ENCODE measurements at regions not wholly inside any gene's neighbourhood (a gene's known extent, or its start where the extent isn't known, plus 50 kb on each side); places are given as distances from the start of the nearest gene placed in this dataset.

DNA sequence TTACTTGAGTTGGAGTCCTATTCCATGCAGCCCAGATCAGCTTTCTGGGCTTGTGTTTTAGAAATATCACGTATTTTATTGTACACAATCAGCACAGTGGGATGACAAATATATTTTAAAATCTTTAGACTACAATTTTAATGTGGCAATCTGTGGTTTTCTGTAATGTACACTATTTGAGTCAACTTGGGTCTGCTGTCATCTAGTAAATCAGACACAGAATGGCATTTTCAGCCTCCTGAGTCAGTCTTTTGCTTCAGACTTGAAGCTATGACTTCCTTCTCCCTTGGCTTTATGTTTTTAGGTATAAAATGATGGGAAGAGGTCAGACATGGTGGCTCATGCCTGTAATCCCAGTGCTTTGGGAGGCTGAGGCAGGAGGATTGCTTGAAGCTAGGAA lies 232.1 kb downstream of the NECTIN3 start:
- intact Hi-C loops (cut with DNase I) = no loop called here
- no peak for DNase-seq (ENCODE audit: low spot score)

DNA sequence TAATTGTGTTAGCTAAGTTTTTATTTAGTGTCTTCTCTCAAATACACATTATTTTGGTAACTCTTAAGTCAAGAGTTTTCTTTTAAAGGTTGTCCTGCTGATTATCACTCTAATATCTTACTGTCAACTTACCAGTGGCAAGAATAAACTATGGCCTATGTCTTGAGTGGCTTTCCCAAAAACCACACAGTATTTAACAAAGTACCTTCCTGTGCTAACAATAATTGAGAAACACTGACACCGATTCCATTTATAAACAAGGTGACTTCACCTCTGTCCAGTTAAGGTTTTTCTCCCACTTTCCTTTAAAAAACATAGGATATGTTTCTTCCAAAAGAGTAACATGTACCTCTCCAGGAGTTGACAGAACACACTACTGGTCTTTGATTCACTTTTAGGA lies 234.3 kb upstream of the CD96 start:
- DNase-seq (ENCODE audit: low spot score) = no peak
- intact Hi-C loops (cut with DNase I) = no loop called here

DNA sequence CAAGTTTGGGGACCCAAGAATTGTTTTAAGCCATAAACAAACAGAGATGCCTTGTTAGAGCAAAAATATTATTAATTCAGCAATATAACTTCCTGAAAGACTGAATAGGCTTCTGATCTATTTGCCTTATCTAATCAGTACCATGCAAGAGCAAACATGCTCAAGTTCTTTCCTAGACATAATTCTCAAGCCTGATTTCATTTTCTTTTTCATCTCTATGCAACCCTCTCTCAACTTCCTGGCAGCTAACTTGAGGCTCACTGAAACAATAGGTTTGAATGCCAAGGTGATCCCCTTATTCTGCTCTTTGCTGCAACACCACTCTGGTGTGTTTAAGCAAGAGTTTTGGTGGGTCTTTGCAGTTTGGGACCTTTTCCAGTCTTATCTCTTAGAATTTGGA lies 230.9 kb upstream of the CD96 start:
- DNase-seq (ENCODE audit: low spot score) = no peak
- intact Hi-C loops (cut with DNase I) = no loop called here

DNA sequence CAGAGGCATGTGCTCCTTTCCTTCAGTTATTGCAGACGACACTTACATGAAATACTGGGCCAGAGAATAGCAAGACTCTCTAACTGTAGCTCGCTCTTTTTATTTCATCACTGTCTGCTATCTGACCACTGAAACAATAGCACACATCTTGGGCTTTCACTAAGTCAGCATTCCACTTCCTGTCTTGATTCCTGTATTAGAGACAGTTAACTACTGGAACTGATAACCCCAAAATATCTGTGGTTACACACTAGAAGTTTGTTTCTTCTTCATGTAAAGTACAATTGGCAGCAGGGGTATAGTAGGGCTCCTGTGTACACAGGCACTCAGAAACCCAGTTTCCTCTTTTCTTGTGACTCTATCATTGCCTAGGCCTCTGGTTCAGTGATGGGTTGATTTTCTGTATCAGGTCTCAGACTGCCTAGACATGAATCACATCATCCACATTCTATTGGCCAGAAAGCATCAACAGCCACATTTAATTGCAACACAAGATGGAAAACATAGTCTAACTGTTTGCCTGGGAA lies 230.2 kb upstream of the CD96 start:
- intact Hi-C loops (cut with DNase I) = no loop called here
- no peak for DNase-seq (ENCODE audit: low spot score)

DNA sequence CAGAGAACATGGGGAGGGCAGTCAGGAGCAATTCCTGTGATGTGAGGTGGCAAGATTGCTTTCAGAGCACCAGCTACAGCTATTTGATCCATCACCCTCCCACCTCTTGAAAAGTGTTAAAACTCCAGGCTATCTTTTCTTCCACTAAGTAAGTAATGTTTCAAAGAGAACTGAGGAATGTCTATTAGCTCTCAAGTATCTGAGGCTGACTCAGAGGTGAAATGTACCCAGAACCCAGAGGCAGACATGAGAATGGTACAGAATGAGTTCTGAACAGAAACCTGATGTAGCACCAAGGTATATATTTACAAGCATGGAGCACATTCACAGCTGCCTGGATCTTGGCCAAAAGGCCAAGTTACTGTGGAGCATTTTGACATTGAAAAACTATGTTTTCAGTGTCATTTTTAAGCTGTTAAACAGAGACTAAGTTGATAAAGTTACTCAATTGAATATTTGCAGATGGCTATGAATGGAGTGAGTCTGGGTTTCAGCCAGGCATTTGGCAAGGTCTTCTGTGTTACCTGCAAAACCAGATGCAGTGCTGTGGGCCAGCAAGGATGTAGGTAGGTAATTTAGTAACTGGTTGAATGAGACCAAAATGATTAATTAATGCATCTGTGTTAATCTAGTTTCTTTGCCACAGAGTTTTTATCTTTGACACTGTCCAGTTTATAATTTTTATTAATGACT lies 227.7 kb upstream of the CD96 start:
- no peak for DNase-seq (ENCODE audit: low spot score)

DNA sequence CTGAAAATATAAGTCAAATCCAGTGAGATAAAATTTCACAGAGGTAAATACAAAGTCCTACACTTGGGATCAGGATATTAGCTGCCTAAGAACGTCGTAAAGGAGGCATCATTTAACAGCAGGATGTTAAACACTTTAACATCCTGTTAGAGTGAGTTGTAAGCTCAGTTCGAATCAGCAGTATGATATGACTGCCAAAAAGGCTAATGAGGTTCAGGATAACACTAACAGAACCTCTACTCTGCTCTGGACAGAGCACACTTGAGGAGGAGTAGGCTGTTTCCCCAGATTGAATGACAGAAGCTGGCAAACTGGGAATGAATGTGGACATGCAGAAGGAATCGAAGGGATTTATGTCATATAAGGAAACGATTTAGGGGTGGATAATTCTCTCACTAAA lies 227.1 kb upstream of the CD96 start:
- intact Hi-C loops (cut with DNase I) = no loop called here

More for the DNA sequence above, 227.7 kb upstream of the CD96 start:
- intact Hi-C loops (cut with DNase I) = no loop called here

DNA sequence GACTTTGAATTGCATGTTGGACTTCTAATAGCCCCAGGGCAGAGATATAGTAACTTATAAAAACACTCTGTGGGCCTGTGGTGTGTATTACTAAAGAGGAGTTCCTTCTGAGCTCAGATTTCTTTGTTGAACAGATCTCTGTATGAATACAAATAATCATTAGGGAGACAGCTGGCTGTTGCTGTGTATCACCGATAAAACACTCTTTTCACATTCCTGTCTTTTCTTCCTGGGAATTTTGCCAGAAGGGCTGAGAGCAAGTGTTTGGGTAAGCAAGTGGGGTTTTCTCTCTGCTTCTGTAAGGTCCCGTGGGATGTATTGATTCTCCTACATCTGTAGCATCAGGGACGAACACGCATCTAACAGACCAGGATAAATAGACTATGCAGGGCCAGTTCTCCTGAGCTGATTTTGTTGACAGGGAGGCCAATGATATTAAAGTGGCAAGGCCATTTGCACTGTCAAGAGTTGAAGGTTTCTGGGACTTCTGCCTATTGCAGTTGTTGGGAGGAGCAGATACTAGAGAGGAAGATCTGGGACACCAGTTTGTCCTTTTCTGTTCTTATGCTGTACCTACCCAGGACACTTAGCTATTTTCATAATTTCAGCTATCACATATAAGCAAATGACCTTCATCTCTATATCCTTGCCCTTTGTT lies 225.9 kb upstream of the CD96 start:
- intact Hi-C loops (cut with DNase I) = no loop called here

More for the DNA sequence above, 227.1 kb upstream of the CD96 start:
- DNase-seq (ENCODE audit: low spot score) = no peak

DNA sequence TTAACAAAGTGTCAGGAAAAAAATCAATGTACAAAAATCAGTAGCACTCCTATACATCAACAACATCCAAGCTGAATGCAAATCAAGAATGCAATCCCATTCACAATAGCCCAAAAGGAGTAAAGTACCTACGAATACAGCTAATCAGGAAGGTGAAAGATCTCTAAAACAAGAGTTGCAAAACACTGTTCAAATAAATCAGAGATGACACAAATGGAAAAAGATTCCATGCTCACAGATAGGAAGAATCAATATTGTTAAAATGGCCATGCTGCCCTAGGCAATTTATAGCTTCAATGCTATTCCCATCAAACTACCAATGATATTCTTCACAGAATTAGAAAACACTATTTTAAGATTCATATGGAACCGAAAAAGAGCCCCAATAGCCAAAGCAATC lies 223.7 kb upstream of the CD96 start:
- DNase-seq (ENCODE audit: low spot score) = no peak
- intact Hi-C loops (cut with DNase I) = no loop called here

More for the DNA sequence above, 225.9 kb upstream of the CD96 start:
- no peak for DNase-seq (ENCODE audit: low spot score)

DNA sequence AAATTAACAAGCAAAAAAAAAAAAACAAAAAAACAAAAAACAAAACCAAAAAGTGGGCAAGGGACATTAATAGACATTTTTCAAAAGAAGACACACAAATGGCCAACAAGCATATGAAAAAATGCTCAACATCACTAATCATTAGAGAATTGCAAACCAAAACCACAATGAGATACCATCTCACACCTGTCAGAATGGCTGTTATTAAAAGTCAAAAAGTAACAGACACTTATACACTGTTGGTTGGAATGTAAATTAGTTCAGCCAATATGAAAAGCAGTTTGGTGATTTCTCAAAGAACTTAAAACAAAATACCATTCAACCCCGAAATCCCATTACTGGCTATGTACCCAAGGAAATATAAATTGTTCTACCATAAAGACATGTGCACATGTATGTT lies 222.4 kb upstream of the CD96 start:
- DNase-seq (ENCODE audit: low spot score) = no peak
- intact Hi-C loops (cut with DNase I) = no loop called here

DNA sequence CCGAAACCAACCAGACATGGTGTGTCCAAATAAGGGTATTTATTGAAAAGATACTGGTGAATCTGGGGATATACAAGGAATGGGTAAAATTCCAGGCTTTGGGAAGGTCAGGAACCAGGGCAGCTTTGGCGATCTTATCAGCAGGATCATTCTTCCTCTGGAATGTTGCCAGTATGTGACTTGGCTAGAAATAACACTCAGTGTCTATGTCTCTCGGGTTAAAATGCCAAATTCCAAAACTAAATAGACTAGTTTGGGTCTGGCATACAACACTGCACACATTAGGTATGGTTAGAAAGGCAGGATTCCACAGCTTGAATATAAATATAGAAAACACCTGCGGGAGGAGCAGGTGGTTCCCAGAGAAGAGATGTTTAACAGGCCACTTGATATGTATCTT lies 220.2 kb upstream of the CD96 start:
- DNase-seq (ENCODE audit: low spot score) = no peak

DNA sequence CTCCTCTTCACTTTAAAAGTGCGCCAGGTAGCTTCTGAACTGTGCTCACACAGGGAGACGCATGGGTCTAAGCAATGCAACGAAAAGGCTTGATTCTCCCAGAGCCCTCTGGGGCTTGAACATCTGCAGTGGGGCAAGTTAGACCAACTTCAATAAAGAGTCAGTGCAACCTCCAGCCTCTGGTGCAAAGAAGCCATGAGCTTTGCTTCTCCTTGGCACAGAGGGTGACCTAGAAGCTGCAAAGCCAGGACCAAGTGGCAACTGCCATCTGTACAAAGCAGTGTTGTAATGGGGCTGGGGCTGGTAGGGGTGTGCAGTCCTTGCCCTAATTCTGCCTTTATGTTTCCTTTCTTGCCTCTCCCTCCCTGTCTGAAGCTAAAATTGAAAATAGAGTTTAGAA lies 219.0 kb upstream of the CD96 start:
- DNase-seq (ENCODE audit: low spot score) = no peak
- intact Hi-C loops (cut with DNase I) = no loop called here

More for the DNA sequence above, 220.2 kb upstream of the CD96 start:
- intact Hi-C loops (cut with DNase I) = no loop called here

DNA sequence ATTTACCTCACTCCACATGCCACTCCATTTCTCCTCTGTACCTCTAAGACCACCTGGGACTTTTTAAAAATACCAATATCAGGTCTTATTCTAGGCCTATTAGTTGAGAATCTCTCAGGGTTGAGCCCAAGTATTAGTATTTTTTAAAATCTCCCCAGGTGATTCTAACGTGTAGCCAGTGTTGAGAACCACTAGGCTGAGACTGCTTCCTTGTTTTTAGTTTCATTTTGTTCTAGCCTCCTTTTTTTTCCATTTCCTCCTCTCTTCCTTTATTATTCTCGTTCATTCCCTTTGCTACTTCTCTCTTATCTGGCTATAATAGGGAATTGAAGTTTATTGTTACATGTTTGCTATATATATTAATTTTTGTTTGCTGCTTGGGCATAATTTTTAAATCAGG lies 217.8 kb upstream of the CD96 start:
- intact Hi-C loops (cut with DNase I) = no loop called here
- no peak for DNase-seq (ENCODE audit: low spot score)

DNA sequence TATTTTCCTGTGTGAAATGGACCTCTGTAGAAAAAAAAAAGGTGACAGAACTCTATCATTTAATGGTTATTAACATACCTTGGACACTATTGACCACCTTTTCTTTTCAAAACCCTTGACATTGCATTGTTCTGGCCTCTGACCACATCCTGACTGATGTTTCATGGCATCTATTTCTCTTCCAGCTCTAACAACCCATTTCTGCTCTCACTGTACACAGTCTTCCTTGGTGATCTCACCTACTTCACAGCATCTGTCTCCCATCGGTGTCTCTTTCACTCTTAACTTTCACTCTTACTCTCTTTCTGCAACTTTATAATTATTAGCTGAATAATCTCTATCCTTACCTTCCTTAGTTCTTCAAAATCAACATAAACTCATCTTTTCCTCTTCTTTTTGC lies 217.4 kb upstream of the CD96 start:
- intact Hi-C loops (cut with DNase I) = no loop called here
- DNase-seq (ENCODE audit: low spot score) = no peak

DNA sequence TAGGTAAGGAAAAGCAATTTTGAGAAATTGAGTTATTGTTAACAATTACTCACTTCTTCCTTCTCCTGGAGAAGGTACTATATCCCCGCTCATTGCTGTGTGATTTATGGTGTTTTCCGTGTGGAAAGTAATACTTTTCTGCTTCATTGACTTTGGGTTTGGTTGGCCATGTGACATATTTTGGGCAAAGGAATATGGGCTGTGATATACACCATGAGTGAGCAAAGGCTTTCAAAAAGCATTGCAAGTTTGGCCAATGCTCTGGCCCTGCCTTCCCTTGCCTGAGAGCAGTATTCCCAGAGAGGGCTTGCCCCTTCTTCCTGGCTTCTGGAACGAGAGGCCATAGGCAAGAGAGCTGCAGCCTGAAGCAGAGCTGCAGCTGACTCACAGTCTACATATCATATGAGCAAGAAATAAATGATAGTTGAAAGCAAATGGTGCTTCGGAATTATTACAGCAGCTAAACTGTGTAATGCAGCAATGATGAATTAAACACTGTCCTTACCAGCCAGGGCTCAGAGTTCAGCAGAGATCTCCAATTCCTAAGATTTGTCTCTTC lies 216.8 kb upstream of the CD96 start:
- no peak for DNase-seq (ENCODE audit: low spot score)
- intact Hi-C loops (cut with DNase I) = no loop called here

DNA sequence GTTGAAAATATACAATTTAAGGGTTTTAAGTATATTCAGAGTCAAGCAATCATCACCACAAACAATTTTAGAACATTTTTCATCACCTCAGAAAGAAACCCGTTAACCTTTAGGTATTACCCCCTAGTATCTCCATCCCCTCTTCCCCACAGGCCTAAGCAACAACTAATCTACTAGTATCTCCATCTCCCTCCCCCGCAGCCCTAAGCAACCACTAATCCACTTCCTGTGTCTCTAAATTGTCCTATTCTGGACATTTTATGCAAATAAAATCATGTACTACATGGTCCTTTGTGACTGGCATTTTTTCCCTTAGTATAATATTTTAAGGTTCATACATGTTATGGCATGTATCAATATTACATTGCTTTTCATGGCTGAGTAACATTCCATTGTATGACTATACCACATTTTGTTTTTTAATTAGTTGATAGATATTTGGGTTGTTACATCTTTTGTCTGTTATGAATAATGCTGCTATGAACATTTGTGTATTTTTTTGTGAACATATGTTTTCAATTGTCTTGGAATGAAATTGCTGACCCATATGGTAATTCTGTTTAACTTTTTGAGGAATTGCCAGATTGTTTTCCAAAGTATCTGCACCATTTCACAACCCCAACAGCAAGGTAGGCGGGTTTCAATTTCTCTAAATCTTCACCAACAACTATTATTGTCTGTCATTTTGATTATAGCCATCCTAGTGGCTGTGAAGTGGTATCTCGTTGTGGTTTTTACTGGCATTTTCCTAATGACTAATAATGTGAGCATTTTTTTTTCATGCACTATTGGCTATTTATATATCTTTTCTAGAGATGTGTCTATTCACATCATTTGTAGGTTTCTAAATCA lies 215.6 kb upstream of the CD96 start:
- intact Hi-C loops (cut with DNase I) = no loop called here
- DNase-seq (ENCODE audit: low spot score) = no peak

DNA sequence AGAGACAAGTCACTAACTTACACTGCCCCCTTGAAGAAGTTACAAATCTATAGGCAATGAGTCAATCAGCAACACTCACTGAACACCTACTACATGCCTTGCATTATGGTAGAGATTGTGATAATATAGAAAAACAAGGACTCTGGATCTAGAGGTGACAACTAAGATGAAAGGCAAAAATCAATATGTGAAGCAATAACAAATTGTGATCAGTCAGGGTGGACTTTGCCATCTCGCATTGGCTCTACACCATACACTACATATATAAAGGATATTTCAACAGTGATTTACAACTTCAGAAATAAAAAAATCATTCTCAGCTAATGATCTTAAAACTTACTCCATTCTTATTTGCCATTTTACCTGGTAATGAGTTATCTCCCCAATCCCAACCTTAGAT lies 210.7 kb upstream of the CD96 start:
- intact Hi-C loops (cut with DNase I) = no loop called here
- no peak for DNase-seq (ENCODE audit: low spot score)

DNA sequence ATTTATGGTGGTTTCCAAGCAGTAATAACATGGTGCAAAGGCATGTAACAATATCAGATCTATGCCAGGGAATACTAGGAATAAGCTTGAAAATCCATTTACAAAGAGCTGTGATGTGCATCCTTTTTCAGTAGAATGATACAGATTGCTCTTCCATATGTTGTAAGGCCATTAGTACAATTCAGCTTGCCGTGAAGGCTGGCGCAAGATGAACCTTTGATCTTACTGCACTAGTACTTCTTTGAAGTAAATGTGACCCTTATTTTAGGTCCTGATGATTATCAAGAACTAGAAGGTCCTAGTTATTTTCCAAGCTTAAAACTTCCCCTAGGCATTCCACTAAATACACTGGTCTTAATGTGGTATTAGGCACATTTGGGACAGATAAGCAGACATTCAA lies 210.1 kb upstream of the CD96 start:
- no peak for DNase-seq (ENCODE audit: low spot score)
- intact Hi-C loops (cut with DNase I) = no loop called here

DNA sequence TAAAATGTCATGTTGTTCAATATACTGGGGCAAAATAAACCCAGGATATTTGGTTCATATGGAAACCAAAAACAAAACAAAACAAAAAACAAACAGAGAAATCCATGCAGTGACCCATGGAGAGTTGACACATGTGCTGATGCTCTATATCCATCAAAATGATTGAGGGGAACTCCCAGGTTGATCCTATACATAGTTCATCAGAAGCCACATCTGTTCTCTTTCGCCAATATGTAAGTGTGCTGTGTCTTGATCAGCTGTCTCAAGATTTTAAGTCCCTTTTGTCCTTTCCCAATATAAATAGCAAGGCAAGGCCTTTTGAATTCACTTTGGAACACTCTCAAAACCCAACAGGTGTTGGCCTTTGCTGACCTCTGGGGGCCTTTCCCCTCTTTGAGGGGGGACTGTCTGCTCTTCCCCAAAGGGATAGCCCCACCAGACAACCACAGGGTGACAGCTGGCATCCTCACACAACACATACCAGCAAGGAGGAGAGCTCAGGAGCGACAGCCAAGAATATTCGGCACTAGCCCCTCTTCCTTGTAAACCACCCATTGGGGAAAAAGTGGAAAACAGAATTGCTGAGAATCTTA lies 209.4 kb upstream of the CD96 start:
- DNase-seq (ENCODE audit: low spot score) = no peak
- intact Hi-C loops (cut with DNase I) = no loop called here

DNA sequence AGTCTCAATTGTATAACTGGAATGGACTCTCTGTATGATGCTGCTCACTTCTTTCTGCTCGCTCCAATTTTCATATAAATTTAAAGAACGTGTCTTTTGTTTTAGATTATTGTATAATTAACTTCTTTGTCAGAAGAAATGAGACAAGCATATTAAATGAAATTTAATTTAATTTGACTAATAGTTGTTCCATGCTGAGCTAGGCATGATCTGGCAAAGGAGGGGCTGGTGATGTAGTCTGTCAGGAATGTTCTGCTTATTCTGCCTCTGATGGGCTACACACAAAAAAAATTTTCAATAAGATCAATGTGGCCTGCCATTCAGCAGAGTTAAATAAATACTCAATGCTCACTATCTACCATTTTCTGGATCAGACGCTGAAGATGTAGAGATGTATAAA lies 208.4 kb upstream of the CD96 start:
- intact Hi-C loops (cut with DNase I) = no loop called here
- no peak for DNase-seq (ENCODE audit: low spot score)
